Osteoblast (primary cell): ENCODE measurements at regions not wholly inside any gene's neighbourhood (a gene's known extent, or its start where the extent isn't known, plus 50 kb on each side); places are given as distances from the start of the nearest gene placed in this dataset.
"Not testable (repeated sequence)": the region's sequence is repeated elsewhere in the genome, so short reads cannot be mapped to it uniquely, and the experiment has no call there.

Source experiments
- DNase-seq: peaks from one replicate; pipeline ENCODE4 v3.0.0; 2011; ENCODE audit warnings: low spot score, mixed read lengths; ENCODE audit not compliant: insufficient read length; ENCODE audit errors: missing footprints
- H2AFZ ChIP-seq: 2 replicates; pipeline ENCODE4 v1.6.0; 2011; ENCODE audit warnings: mild to moderate bottlenecking, low read length
- H3K27ac ChIP-seq: 2 replicates; pipeline ENCODE4 v1.5.1; 2011; ENCODE audit warnings: mild to moderate bottlenecking, low read depth, low read length, moderate library complexity
- H3K27me3 ChIP-seq: 2 replicates; pipeline ENCODE4 v1.6.0; 2012; ENCODE audit warnings: mild to moderate bottlenecking, control low read depth, inconsistent platforms, low read length, moderate library complexity; ENCODE audit not compliant: insufficient read depth
- H3K36me3 ChIP-seq: 2 replicates; pipeline ENCODE4 v1.5.1; 2011; ENCODE audit warnings: mild to moderate bottlenecking, low read length, control low read depth, moderate library complexity; ENCODE audit not compliant: insufficient read depth
- H3K4me1 ChIP-seq: 2 replicates; pipeline ENCODE4 v1.5.1; 2011; ENCODE audit warnings: mild to moderate bottlenecking, low read length, control low read depth, moderate library complexity; ENCODE audit not compliant: insufficient read depth
- H3K4me2 ChIP-seq: 2 replicates; pipeline ENCODE4 v1.6.0; 2011; ENCODE audit warnings: mild to moderate bottlenecking, low read length; ENCODE audit not compliant: insufficient read depth
- H3K4me3 ChIP-seq: fragments of 200-600 bp; sonication (generic); 3 replicates; pipeline ENCODE4 v1.5.1; 2012; ENCODE audit warnings: mild to moderate bottlenecking, low read length, inconsistent platforms; ENCODE audit not compliant: insufficient read depth
- H3K79me2 ChIP-seq: 2 replicates; pipeline ENCODE4 v1.6.0; 2012; ENCODE audit warnings: mild to moderate bottlenecking, low read length, control low read depth, inconsistent platforms; ENCODE audit not compliant: insufficient read depth
- H3K9me3 ChIP-seq: 2 replicates; pipeline ENCODE4 v1.5.1; 2011; ENCODE audit warnings: low read depth, low read length, control low read depth
- H4K20me1 ChIP-seq: 2 replicates; pipeline ENCODE4 v1.6.0; 2012; ENCODE audit warnings: mild to moderate bottlenecking, low read length, control low read depth; ENCODE audit not compliant: insufficient read depth
- TF ChIP-seq, protein P1 (sequence below): IDR thresholded peaks from 2 replicates; pipeline ENCODE4 v1.5.1; 2011; ENCODE audit warnings: mild to moderate bottlenecking, low read depth, low read length, moderate library complexity; ENCODE audit errors: extremely low read depth

- Histone ChIP-seq H3K36me3 (no peaks in the 10 kb centered on the region), H2AFZ (no peak overlapping the region), H3K27me3 (no peaks in the 10 kb centered on the region), H3K4me1 (peaks cover 11% of the 10 kb centered on the region), H4K20me1 (no peaks in the 10 kb centered on the region), H3K27ac (no peak overlapping the region), H3K79me2 (no peaks in the 10 kb centered on the region), H3K4me2 (no peak overlapping the region), H3K9me3 (no peaks in the 10 kb centered on the region), H3K4me3 (no peak overlapping the region)
- no peak for DNase-seq
- TF ChIP-seq, protein P1, sequence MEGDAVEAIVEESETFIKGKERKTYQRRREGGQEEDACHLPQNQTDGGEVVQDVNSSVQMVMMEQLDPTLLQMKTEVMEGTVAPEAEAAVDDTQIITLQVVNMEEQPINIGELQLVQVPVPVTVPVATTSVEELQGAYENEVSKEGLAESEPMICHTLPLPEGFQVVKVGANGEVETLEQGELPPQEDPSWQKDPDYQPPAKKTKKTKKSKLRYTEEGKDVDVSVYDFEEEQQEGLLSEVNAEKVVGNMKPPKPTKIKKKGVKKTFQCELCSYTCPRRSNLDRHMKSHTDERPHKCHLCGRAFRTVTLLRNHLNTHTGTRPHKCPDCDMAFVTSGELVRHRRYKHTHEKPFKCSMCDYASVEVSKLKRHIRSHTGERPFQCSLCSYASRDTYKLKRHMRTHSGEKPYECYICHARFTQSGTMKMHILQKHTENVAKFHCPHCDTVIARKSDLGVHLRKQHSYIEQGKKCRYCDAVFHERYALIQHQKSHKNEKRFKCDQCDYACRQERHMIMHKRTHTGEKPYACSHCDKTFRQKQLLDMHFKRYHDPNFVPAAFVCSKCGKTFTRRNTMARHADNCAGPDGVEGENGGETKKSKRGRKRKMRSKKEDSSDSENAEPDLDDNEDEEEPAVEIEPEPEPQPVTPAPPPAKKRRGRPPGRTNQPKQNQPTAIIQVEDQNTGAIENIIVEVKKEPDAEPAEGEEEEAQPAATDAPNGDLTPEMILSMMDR, result no peak
These were observed 84.0 kb upstream of the BMAL1 start for GRCh38 chr11:13193613-13194012.

DNA sequence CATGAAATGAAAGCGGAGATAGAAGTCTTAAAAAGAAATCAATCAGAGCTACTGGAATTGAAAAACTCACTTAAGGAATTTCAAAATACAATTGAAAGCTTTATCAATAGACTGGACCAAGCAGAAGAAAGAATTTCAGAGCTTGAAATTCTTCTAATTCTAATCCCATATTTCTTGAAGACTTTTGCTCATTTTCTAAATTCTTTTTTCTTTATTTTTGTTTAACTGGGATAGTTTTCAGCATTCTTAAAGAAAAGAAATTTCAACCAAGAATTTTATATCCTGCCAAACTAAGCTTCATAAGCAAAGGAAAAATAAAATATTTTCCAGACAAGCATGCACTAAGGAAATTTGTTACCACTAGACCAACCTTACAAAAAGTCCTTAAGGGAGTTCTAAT, 80.2 kb upstream of the BMAL1 start:
- DNase-seq, H3K36me3 ChIP-seq, H3K9me3 ChIP-seq, H4K20me1 ChIP-seq, H2AFZ ChIP-seq, H3K4me3 ChIP-seq, H3K27ac ChIP-seq, H3K4me2 ChIP-seq, H3K79me2 ChIP-seq, H3K27me3 ChIP-seq, H3K4me1 ChIP-seq: not testable (repeated sequence)

- Histone ChIP-seq H3K27me3 (no peaks in the 10 kb centered on the region), H3K79me2 (no peaks in the 10 kb centered on the region), H3K9me3 (no peaks in the 10 kb centered on the region), H3K27ac (no peak overlapping the region), H3K4me1 (peaks cover 11% of the 10 kb centered on the region), H3K4me3 (no peak overlapping the region), H3K36me3 (no peaks in the 10 kb centered on the region), H2AFZ (peak overlapping the region; percentile 56), H3K4me2 (no peak overlapping the region), H4K20me1 (no peaks in the 10 kb centered on the region)
- TF ChIP-seq, protein P1, result no peak
- no peak for DNase-seq
These were observed 72.1 kb upstream of the BMAL1 start for GRCh38 chr11:13205486-13205885.

- Histone ChIP-seq H4K20me1 (no peaks in the 10 kb centered on the region), H3K79me2 (no peaks in the 10 kb centered on the region), H3K4me1 (peaks cover 11% of the 10 kb centered on the region), H3K27ac (no peak overlapping the region), H3K36me3 (no peaks in the 10 kb centered on the region), H3K9me3 (no peaks in the 10 kb centered on the region), H3K4me3 (no peak overlapping the region), H2AFZ (peak overlapping the region; percentile 56), H3K27me3 (no peaks in the 10 kb centered on the region), H3K4me2 (no peak overlapping the region)
- DNase-seq, result no peak
- TF ChIP-seq, protein P1, result no peak
These were observed 71.4 kb upstream of the BMAL1 start for GRCh38 chr11:13206086-13206640.
